Natural killer cell (primary cell): ENCODE measurements at regions not wholly inside any gene's neighbourhood (a gene's known extent, or its start where the extent isn't known, plus 50 kb on each side); places are given as distances from the start of the nearest gene placed in this dataset.

Experiments
- ATAC-seq, 3 donors: fragments of 150-1000 bp in 2 of 3; fragments of 200-7000 bp in 1 of 3; cut with Tn5 transposase; 1 replicate in 1 of 3; 2 replicates in 2 of 3; pipeline ENCODE4 v1.10.0; 2021; ENCODE audit warnings: mild to moderate bottlenecking in 2 of 3, moderate library complexity in 2 of 3
- DNase-seq, 2 donors: peaks; one replicate each; pipeline versions ENCODE4 v3.0.0 to v3.0.0-alpha.2; 2013 to 2021; ENCODE audit warnings: mixed read lengths in 1 of 2
- H3K27ac ChIP-seq: one replicate; pipeline ENCODE4 v1.5.1; 2013; ENCODE audit warnings: mild to moderate bottlenecking, low read length
- H3K27me3 ChIP-seq: one replicate; pipeline ENCODE4 v1.6.1; 2013; ENCODE audit warnings: low read length; ENCODE audit not compliant: control insufficient read depth, insufficient read depth
- H3K36me3 ChIP-seq: one replicate; pipeline ENCODE4 v1.6.1; 2013; ENCODE audit warnings: low read length; ENCODE audit not compliant: control insufficient read depth, insufficient read depth
- H3K4me1 ChIP-seq: one replicate; pipeline ENCODE4 v1.6.1; 2013; ENCODE audit warnings: low read length; ENCODE audit not compliant: control insufficient read depth, insufficient read depth
- H3K4me3 ChIP-seq: one replicate; pipeline ENCODE4 v1.5.1; 2013; ENCODE audit warnings: low read length
- H3K9me3 ChIP-seq: one replicate; pipeline ENCODE4 v1.6.1; 2013; ENCODE audit warnings: low read length; ENCODE audit not compliant: control insufficient read depth, insufficient read depth
- H3K27ac Mint-ChIP-seq, 2 donors: one replicate each; pipeline ENCODE4 v1.8.0; 2022; ENCODE audit warnings: mild to moderate bottlenecking in 2 of 2, mixed read lengths in 2 of 2, moderate library complexity in 1 of 2
- H3K27me3 Mint-ChIP-seq, 2 donors: one replicate each; pipeline ENCODE4 v1.8.0; 2022; ENCODE audit warnings: low read depth in 2 of 2, mixed read lengths in 2 of 2
- H3K36me3 Mint-ChIP-seq: one replicate; pipeline ENCODE4 v1.8.0; 2022; ENCODE audit warnings: mixed read lengths
- H3K4me1 Mint-ChIP-seq, 2 donors: one replicate each; pipeline ENCODE4 v1.8.0; 2022; ENCODE audit warnings: mixed read lengths in 2 of 2
- H3K4me3 Mint-ChIP-seq: one replicate; pipeline ENCODE4 v1.8.0; 2022; ENCODE audit warnings: mild to moderate bottlenecking, moderate library complexity, mixed read lengths
- H3K9me3 Mint-ChIP-seq, 2 donors: one replicate each; pipeline ENCODE4 v1.8.0; 2022; ENCODE audit warnings: mixed read lengths in 2 of 2
- CTCF ChIP-seq: fragments of 200-600 bp; IDR thresholded peaks from one replicate; pipeline ENCODE4 v1.8.0; 2022; ENCODE audit warnings: antibody characterized with exemption
- WGBS: methylation state at CpG from one replicate; pipeline ENCODE4 v1.1.7; 2013; ENCODE audit warnings: missing lambda C conversion rate; ENCODE audit not compliant: insufficient coverage; 5-methylcytosine and 5-hydroxymethylcytosine counted together
- intact Hi-C: fragments of 100-400 bp; cut with micrococcal nuclease; formaldehyde crosslinking; loops from one replicate; pipeline ENCODE4 v1.14.2; 2022

- no peak overlapping the region for H3K27ac Mint-ChIP-seq
- H3K27me3 ChIP-seq: no peaks in the 10 kb centered on the region
- no peak overlapping the region for H3K4me3 Mint-ChIP-seq
- H3K4me3 ChIP-seq: no peak overlapping the region
- H3K9me3 Mint-ChIP-seq: no peaks in the 10 kb centered on the region
- no peaks in the 10 kb centered on the region for H3K4me1 ChIP-seq
- no peak overlapping the region for H3K27ac ChIP-seq
- H3K4me1 Mint-ChIP-seq: no peaks in the 10 kb centered on the region
- H3K27me3 Mint-ChIP-seq: no peaks in the 10 kb centered on the region
- ATAC-seq (no peak), DNase-seq (no peak)
- H3K36me3 Mint-ChIP-seq: no peaks in the 10 kb centered on the region
- intact Hi-C loops: no loop called here
- no peak for TF ChIP-seq CTCF
- H3K36me3 ChIP-seq: no peaks in the 10 kb centered on the region
- H3K9me3 ChIP-seq: no peaks in the 10 kb centered on the region
- WGBS: 89% methylated on average over 4 of the region's 8 CpGs
These were observed 50.7 kb upstream of the NOCT start for GRCh38 chr4:138964716-138965426.

GRCh38 chr4:138963412-138963811 is 52.2 kb upstream of the NOCT start:
- ATAC-seq (no peak), DNase-seq (no peak)
- no peak for TF ChIP-seq CTCF
- intact Hi-C loops: no loop called here
- Mint-ChIP-seq H3K36me3 (no peaks in the 10 kb centered on the region), H3K4me1 (peaks cover 8 to 12% of the 10 kb centered on the region in 2 donors), H3K4me3 (no peak overlapping the region), H3K9me3 (no peaks in the 10 kb centered on the region), H3K27ac (no peak overlapping the region), H3K27me3 (no peaks in the 10 kb centered on the region)
- Histone ChIP-seq H3K9me3 (no peaks in the 10 kb centered on the region), H3K27ac (no peak overlapping the region), H3K4me3 (no peak overlapping the region), H3K36me3 (no peaks in the 10 kb centered on the region), H3K4me1 (peaks cover 3% of the 10 kb centered on the region), H3K27me3 (no peaks in the 10 kb centered on the region)
- WGBS: 68% methylated on average over 1 of the region's 4 CpGs

GRCh38 chr4:138961664-138962063 is 53.9 kb upstream of the NOCT start:
- Mint-ChIP-seq H3K9me3 (no peaks in the 10 kb centered on the region), H3K4me1 (peaks cover 12 to 16% of the 10 kb centered on the region in 2 donors), H3K36me3 (no peaks in the 10 kb centered on the region), H3K27ac (no peak overlapping the region), H3K4me3 (no peak overlapping the region), H3K27me3 (no peaks in the 10 kb centered on the region)
- no peak for ATAC-seq
- Histone ChIP-seq H3K27ac (no peak overlapping the region), H3K9me3 (no peaks in the 10 kb centered on the region), H3K4me3 (no peak overlapping the region), H3K36me3 (no peaks in the 10 kb centered on the region), H3K4me1 (peaks cover 5% of the 10 kb centered on the region), H3K27me3 (no peaks in the 10 kb centered on the region)
- no peak for TF ChIP-seq CTCF
- no peak for DNase-seq
- 100% methylated on average over 1 of the region's 1 CpG for WGBS
- intact Hi-C loops: no loop called here

- Mint-ChIP-seq H3K9me3 (no peaks in the 10 kb centered on the region), H3K27ac (no peak overlapping the region), H3K4me3 (no peak overlapping the region), H3K36me3 (no peaks in the 10 kb centered on the region), H3K4me1 (peaks cover 12 to 16% of the 10 kb centered on the region in 2 donors), H3K27me3 (no peaks in the 10 kb centered on the region)
- Histone ChIP-seq H3K27ac (no peak overlapping the region), H3K27me3 (no peaks in the 10 kb centered on the region), H3K4me3 (no peak overlapping the region), H3K9me3 (no peaks in the 10 kb centered on the region), H3K4me1 (peaks cover 5% of the 10 kb centered on the region), H3K36me3 (no peaks in the 10 kb centered on the region)
- intact Hi-C loops: no loop called here
- DNase-seq (no peak), ATAC-seq (no peak)
- no peak for TF ChIP-seq CTCF
- 98% methylated on average over 5 of the region's 5 CpGs for WGBS
These were observed 54.5 kb upstream of the NOCT start for GRCh38 chr4:138961129-138961528.
